Spleen (tissue), 7 donors: ENCODE measurements at regions not wholly inside any gene's neighbourhood (a gene's known extent, or its start where the extent isn't known, plus 50 kb on each side); places are given as distances from the start of the nearest gene placed in this dataset.

Experiments used
- CTCF ChIP-seq, 11 experiments: fragments of 200-600 bp in 7 of 11; fragments of 450-650 bp in 4 of 11; sonication (generic) in 4 of 11; IDR thresholded peaks in 8 of 11; conservative IDR thresholded peaks in 3 of 11; 1 replicate in 7 of 11; 2 replicates in 4 of 11; pipeline versions ENCODE4 v1.4.0 to v1.8.0; 2016 to 2021; ENCODE audit warnings: antibody characterized with exemption in 11 of 11, inconsistent platforms in 4 of 11, mild to moderate bottlenecking in 1 of 11
- POLR2A ChIP-seq, 3 donors: fragments of 450-650 bp; IDR thresholded peaks; one replicate each; pipeline ENCODE4 v1.5.1; 2017; ENCODE audit warnings: antibody characterized with exemption in 3 of 3, mild to moderate bottlenecking in 1 of 3
- POLR2AphosphoS5 ChIP-seq, 3 donors: sonication (generic); formaldehyde crosslinking; IDR thresholded peaks; one replicate each; pipeline ENCODE4 v1.5.1; 2017; ENCODE audit warnings: antibody characterized with exemption in 3 of 3
- donor health status: DM: no; HTN: no; CAD: no; lungs with moderate emphysema.
- donor health status: DM: no; HTN: no; CAD: no.
- donor health status: DM: no; HTN: no; CAD: no.

GRCh38 chr14:38839694-38840365, 263.2 kb downstream of the SEC23A start:
- TF ChIP-seq CTCF (IDR thresholded peaks at IDR 0.05 in 8 of 11, conservative IDR thresholded peaks at IDR 0.05 in 3 of 11) (no peak), POLR2A (IDR thresholded peaks at IDR 0.05) (no peak), POLR2AphosphoS5 (IDR thresholded peaks at IDR 0.05) (no peak)
